Naive thymus-derived CD8-positive, alpha-beta T cell (primary cell): ENCODE measurements at regions not wholly inside any gene's neighbourhood (a gene's known extent, or its start where the extent isn't known, plus 50 kb on each side); places are given as distances from the start of the nearest gene placed in this dataset.
"Not testable (repeated sequence)": the region's sequence is repeated elsewhere in the genome, so short reads cannot be mapped to it uniquely, and the experiment has no call there.

Source experiments
- ATAC-seq, 2 donors: fragments of 150-1000 bp; cut with Tn5 transposase in 1 of 2; sonication (Bioruptor Pico), chemical (Tn5 transposase) in 1 of 2; 1 replicate in 1 of 2; 2 replicates in 1 of 2; pipeline ENCODE4 v1.10.0; 2021; ENCODE audit warnings: mild to moderate bottlenecking in 2 of 2, moderate library complexity in 2 of 2
- POLR2A ChIA-PET: fragments of 350-600 bp; sonication (Branson Sonifier 250); formaldehyde crosslinking; loops from one replicate; lab custom pipeline; 2021; ENCODE audit warnings: antibody characterized with exemption; lab: Charles Lee
- DNase-seq, 10 donors: peaks; one replicate each; pipeline versions ENCODE4 v3.0.0 to v3.0.0-alpha.2; 2020 to 2022
- H3K27ac Mint-ChIP-seq, 10 donors: one replicate each; pipeline ENCODE4 v1.8.0; 2020 to 2022; ENCODE audit warnings: mild to moderate bottlenecking in 10 of 10, mixed read lengths in 10 of 10, moderate library complexity in 4 of 10, inconsistent platforms in 1 of 10
- H3K27me3 Mint-ChIP-seq, 5 donors: one replicate each; pipeline ENCODE4 v1.8.0; 2021 to 2022; ENCODE audit warnings: mixed read lengths in 5 of 5
- H3K36me3 Mint-ChIP-seq, 3 donors: one replicate each; pipeline ENCODE4 v1.8.0; 2020 to 2022; ENCODE audit warnings: mixed read lengths in 3 of 3, mild to moderate bottlenecking in 2 of 3, inconsistent platforms in 1 of 3
- H3K4me1 Mint-ChIP-seq, 4 donors: one replicate each; pipeline ENCODE4 v1.8.0; 2021 to 2022; ENCODE audit warnings: mixed read lengths in 4 of 4
- H3K4me3 Mint-ChIP-seq, 10 donors: one replicate each; pipeline ENCODE4 v1.8.0; 2020 to 2022; ENCODE audit warnings: mild to moderate bottlenecking in 10 of 10, mixed read lengths in 10 of 10, moderate library complexity in 6 of 10, inconsistent platforms in 1 of 10
- H3K9me3 Mint-ChIP-seq, 9 donors: one replicate each; pipeline ENCODE4 v1.8.0; 2020 to 2022; ENCODE audit warnings: mixed read lengths in 9 of 9, mild to moderate bottlenecking in 3 of 9, inconsistent platforms in 1 of 9, moderate library complexity in 1 of 9

- POLR2A ChIA-PET, DNase-seq, H3K4me1 Mint-ChIP-seq, H3K36me3 Mint-ChIP-seq, H3K9me3 Mint-ChIP-seq, ATAC-seq, H3K4me3 Mint-ChIP-seq, H3K27ac Mint-ChIP-seq: not testable (repeated sequence)
- peaks cover 8 to 21% (median 17%) of the 10 kb centered on the region in 5 donors for H3K27me3 Mint-ChIP-seq
Measured at GRCh38 chr11:71157676-71158075, 94.7 kb downstream of the SHANK2 start.

GRCh38 chr11:71156301-71156700 lies 96.1 kb downstream of the SHANK2 start:
- Mint-ChIP-seq H3K9me3 (peaks cover 0 to 1% (median 0%) of the 10 kb centered on the region in 9 donors), H3K27ac (no peak overlapping the region), H3K36me3 (no peaks in the 10 kb centered on the region)

GRCh38 chr11:71155846-71156245 lies 96.5 kb downstream of the SHANK2 start:
- DNase-seq = no peak
- H3K27ac Mint-ChIP-seq = no peak overlapping the region
- peaks cover 10 to 38% (median 29%) of the 10 kb centered on the region in 5 donors for H3K27me3 Mint-ChIP-seq
- H3K4me1 Mint-ChIP-seq = peaks cover 0 to 9% (median 5%) of the 10 kb centered on the region in 4 donors
- ATAC-seq = no peak
- H3K36me3 Mint-ChIP-seq = no peaks in the 10 kb centered on the region
- peaks cover 0 to 4% (median 0%) of the 10 kb centered on the region in 9 donors for H3K9me3 Mint-ChIP-seq
- POLR2A ChIA-PET = no interaction called here
- H3K4me3 Mint-ChIP-seq = no peak overlapping the region

More at GRCh38 chr11:71156301-71156700, 96.1 kb downstream of the SHANK2 start:
- Mint-ChIP-seq H3K4me3 (no peak overlapping the region), H3K4me1 (peaks cover 0 to 9% (median 5%) of the 10 kb centered on the region in 4 donors), H3K27me3 (peaks cover 10 to 34% (median 27%) of the 10 kb centered on the region in 5 donors)
- DNase-seq (no peak), ATAC-seq (no peak)
- POLR2A ChIA-PET = no interaction called here

DNA sequence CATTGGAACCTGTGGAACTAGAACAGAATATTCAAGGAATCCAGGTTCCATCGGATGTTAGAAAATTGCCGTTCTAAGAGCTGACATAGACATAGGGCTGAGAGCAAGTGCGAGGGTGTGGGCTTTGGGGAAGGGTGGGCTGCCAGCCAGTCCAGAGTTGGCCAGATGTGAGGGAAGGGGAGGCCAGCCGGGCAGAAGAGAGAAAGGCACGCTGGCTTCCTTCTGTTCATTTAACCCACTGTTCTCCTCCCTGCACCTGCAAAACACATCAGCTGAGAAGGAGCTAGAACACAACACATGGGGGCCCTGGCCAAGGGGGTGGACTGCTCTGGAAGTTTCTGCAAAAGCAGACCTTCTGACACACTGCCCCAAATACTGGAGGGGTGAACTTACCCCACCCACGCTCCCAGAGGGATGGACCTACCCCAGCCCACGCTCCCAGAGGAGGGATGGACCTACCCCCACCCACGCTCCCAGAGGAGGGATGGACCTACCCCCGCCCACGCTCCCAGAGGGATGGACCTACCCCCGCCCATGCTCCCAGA lies 98.0 kb downstream of the SHANK2 start:
- no peaks in the 10 kb centered on the region for H3K36me3 Mint-ChIP-seq
- peaks cover 0 to 9% (median 5%) of the 10 kb centered on the region in 4 donors for H3K4me1 Mint-ChIP-seq
- no peak overlapping the region for H3K27ac Mint-ChIP-seq
- no peak for ATAC-seq
- H3K4me3 Mint-ChIP-seq = no peak overlapping the region
- peaks cover 10 to 40% (median 30%) of the 10 kb centered on the region in 5 donors for H3K27me3 Mint-ChIP-seq
- POLR2A ChIA-PET = no interaction called here
- no peak for DNase-seq
- peaks cover 0 to 4% (median 0%) of the 10 kb centered on the region in 9 donors for H3K9me3 Mint-ChIP-seq

GRCh38 chr11:71153005-71153390 lies 99.4 kb downstream of the SHANK2 start:
- POLR2A ChIA-PET = no interaction called here
- DNase-seq = no peak
- peaks cover 9 to 54% (median 32%) of the 10 kb centered on the region in 5 donors for H3K27me3 Mint-ChIP-seq
- no peak for ATAC-seq
- H3K9me3 Mint-ChIP-seq = peaks cover 0 to 8% (median 0%) of the 10 kb centered on the region in 9 donors
- H3K36me3 Mint-ChIP-seq = peaks cover 0 to 3% (median 0%) of the 10 kb centered on the region in 3 donors
- H3K27ac Mint-ChIP-seq = no peak overlapping the region
- H3K4me3 Mint-ChIP-seq = no peak overlapping the region
- H3K4me1 Mint-ChIP-seq = peaks cover 0 to 9% (median 5%) of the 10 kb centered on the region in 4 donors

DNA sequence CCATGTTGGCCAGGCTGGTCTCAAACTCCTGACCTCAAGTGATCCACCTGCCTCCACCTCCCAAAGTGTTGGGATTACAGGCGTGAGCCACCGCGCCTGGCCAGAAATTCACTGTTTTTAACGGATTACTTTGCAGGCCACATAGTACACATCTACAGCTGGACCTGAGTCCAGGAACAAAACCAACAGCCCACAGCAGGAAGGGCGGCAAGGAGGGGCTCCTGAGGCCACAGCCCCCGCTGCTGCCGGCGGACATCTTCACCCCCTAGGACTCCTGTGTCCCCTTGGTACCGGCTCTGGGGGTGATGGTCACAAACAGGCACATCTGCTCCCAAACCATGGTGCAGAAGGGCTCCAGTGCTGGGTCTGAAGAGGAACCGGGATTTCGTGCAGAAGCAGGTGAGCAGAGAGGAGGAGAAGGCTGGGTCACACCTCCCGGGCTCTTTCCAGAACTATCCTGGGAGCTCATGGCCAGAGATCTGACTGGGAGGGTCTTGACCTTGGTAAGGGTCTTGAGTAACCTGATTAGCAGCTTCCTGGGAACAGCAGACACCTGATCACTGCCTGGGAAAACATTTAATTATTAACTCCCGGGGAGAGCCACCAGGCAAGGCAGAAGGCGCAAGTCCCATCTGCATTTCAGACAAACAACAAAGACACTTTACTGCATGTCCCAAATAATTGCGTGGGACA lies 99.9 kb downstream of the SHANK2 start:
- ATAC-seq, H3K4me1 Mint-ChIP-seq, DNase-seq, POLR2A ChIA-PET, H3K36me3 Mint-ChIP-seq, H3K9me3 Mint-ChIP-seq, H3K27ac Mint-ChIP-seq, H3K4me3 Mint-ChIP-seq: not testable (repeated sequence)
- H3K27me3 Mint-ChIP-seq = peaks cover 9 to 56% (median 34%) of the 10 kb centered on the region in 5 donors

- ATAC-seq (no peak), DNase-seq (no peak)
- Mint-ChIP-seq H3K27me3 (peaks cover 7 to 56% (median 31%) of the 10 kb centered on the region in 5 donors), H3K9me3 (peaks cover 0 to 10% (median 0%) of the 10 kb centered on the region in 9 donors), H3K36me3 (peaks cover 0 to 3% (median 0%) of the 10 kb centered on the region in 3 donors), H3K4me3 (no peak overlapping the region), H3K4me1 (peaks cover 0 to 9% (median 5%) of the 10 kb centered on the region in 4 donors), H3K27ac (no peak overlapping the region)
- POLR2A ChIA-PET = no interaction called here
Measured at GRCh38 chr11:71151561-71151960, 100.8 kb downstream of the SHANK2 start.

DNA sequence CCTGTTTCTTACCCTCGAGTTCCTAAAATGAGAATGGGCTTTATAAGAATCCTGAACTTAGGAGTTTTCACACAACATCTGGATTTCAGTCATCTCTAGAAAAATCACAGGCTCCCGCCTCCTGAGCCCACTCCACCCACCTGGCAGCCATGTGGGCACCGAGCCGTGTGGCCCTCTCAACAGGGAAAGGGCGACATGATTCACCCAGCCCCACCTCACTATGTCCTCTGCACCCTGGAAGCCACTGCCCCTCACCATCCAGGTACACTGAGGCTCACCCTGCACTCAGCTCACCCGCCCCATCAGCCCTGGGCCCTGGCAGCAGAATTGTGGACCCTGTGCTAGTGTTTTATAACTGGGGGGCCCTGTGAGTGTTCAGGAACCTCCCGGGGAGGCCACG lies 101.5 kb downstream of the SHANK2 start:
- Mint-ChIP-seq H3K27me3 (peaks cover 2 to 48% (median 27%) of the 10 kb centered on the region in 5 donors), H3K9me3 (peaks cover 0 to 10% (median 0%) of the 10 kb centered on the region in 9 donors), H3K36me3 (peaks cover 0 to 3% (median 0%) of the 10 kb centered on the region in 3 donors), H3K27ac (no peak overlapping the region), H3K4me1 (peaks cover 0 to 9% (median 5%) of the 10 kb centered on the region in 4 donors), H3K4me3 (no peak overlapping the region)
- ATAC-seq (no peak), DNase-seq (no peak)
- POLR2A ChIA-PET = no interaction called here

GRCh38 chr11:71148716-71149115 lies 103.7 kb downstream of the SHANK2 start:
- Mint-ChIP-seq H3K9me3 (peaks cover 0 to 10% (median 0%) of the 10 kb centered on the region in 9 donors), H3K4me3 (no peak overlapping the region), H3K27ac (no peak overlapping the region), H3K27me3 (peaks cover 0 to 55% (median 29%) of the 10 kb centered on the region in 5 donors), H3K36me3 (peaks cover 0 to 3% (median 0%) of the 10 kb centered on the region in 3 donors), H3K4me1 (peaks cover 0 to 9% (median 5%) of the 10 kb centered on the region in 4 donors)
- POLR2A ChIA-PET = no interaction called here
- DNase-seq = no peak
- ATAC-seq = no peak

- POLR2A ChIA-PET = no interaction called here
- Mint-ChIP-seq H3K4me3 (no peak overlapping the region), H3K36me3 (peaks cover 0 to 3% (median 0%) of the 10 kb centered on the region in 3 donors), H3K9me3 (peaks cover 0 to 10% (median 0%) of the 10 kb centered on the region in 9 donors), H3K27me3 (peaks cover 0 to 50% (median 25%) of the 10 kb centered on the region in 5 donors), H3K27ac (no peak overlapping the region), H3K4me1 (peaks cover 0 to 4% (median 1%) of the 10 kb centered on the region in 4 donors)
- no peak for ATAC-seq
- no peak for DNase-seq
Measured at GRCh38 chr11:71147331-71147730, 105.0 kb downstream of the SHANK2 start.

- Mint-ChIP-seq H3K4me3 (no peak overlapping the region), H3K27me3 (peaks cover 0 to 46% (median 24%) of the 10 kb centered on the region in 5 donors), H3K4me1 (peaks cover 0 to 2% (median 0%) of the 10 kb centered on the region in 4 donors), H3K36me3 (peaks cover 0 to 3% (median 0%) of the 10 kb centered on the region in 3 donors), H3K27ac (no peak overlapping the region), H3K9me3 (peaks cover 0 to 10% (median 0%) of the 10 kb centered on the region in 9 donors)
- POLR2A ChIA-PET = no interaction called here
- DNase-seq (no peak), ATAC-seq (no peak)
Measured at GRCh38 chr11:71146846-71147245, 105.5 kb downstream of the SHANK2 start.

GRCh38 chr11:71145988-71146824 lies 106.2 kb downstream of the SHANK2 start:
- peaks cover 0 to 39% (median 18%) of the 10 kb centered on the region in 5 donors for H3K27me3 Mint-ChIP-seq
- H3K9me3 Mint-ChIP-seq = peaks cover 0 to 9% (median 0%) of the 10 kb centered on the region in 9 donors
- peaks cover 0 to 3% (median 0%) of the 10 kb centered on the region in 3 donors for H3K36me3 Mint-ChIP-seq
- ATAC-seq (no peak), DNase-seq (no peak)
- H3K27ac Mint-ChIP-seq = no peak overlapping the region
- peaks cover 0 to 2% (median 0%) of the 10 kb centered on the region in 4 donors for H3K4me1 Mint-ChIP-seq
- POLR2A ChIA-PET = no interaction called here
- H3K4me3 Mint-ChIP-seq = no peak overlapping the region
